Erythroblast (primary cell): ENCODE measurements at regions not wholly inside any gene's neighbourhood (a gene's known extent, or its start where the extent isn't known, plus 50 kb on each side); places are given as distances from the start of the nearest gene placed in this dataset.

ENCODE experiments used
- GATA1 ChIP-seq: IDR thresholded peaks from 2 replicates; pipeline ENCODE4 v1.6.1; 2011; ENCODE audit warnings: low read depth, mild to moderate bottlenecking, control low read depth, low read length, moderate library complexity
- POLR2A ChIP-seq: IDR thresholded peaks from 2 replicates; pipeline ENCODE4 v1.6.1; 2011; ENCODE audit warnings: mild to moderate bottlenecking, low read length

DNA sequence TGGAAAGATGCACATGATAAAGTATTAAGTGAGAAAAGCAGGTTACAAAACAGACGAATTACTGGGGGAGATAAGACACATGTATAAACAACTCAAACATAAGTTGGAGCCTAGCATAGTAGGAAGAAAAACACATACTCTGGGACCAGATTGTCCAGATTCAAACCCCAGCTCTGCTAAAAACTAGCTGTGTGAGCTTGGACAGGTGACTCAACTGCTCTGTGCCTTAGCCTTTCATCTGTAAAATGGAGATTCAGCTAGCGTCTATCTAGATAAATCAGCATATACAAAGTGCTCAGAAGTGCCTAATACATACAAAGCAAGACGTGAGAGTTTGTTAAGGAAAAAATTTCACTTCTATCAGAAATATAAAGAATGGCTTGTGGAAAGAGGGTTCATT is 254.0 kb upstream of the POU3F1 start:
- TF ChIP-seq POLR2A (no peak), GATA1 (no peak)
